Posterior cingulate gyrus (tissue), 11 donors: ENCODE measurements at regions not wholly inside any gene's neighbourhood (a gene's known extent, or its start where the extent isn't known, plus 50 kb on each side); places are given as distances from the start of the nearest gene placed in this dataset.

Experiments
- DNase-seq, 10 donors: peaks; one replicate each; pipeline versions ENCODE4 v3.0.0 to v3.0.0-alpha.2; 2020 to 2021; ENCODE audit warnings: mixed read lengths in 3 of 10
- intact Hi-C: fragments of 100-400 bp; cut with DNase I; formaldehyde crosslinking; loops from one replicate; pipeline ENCODE4 v1.15.1; 2023

DNA sequence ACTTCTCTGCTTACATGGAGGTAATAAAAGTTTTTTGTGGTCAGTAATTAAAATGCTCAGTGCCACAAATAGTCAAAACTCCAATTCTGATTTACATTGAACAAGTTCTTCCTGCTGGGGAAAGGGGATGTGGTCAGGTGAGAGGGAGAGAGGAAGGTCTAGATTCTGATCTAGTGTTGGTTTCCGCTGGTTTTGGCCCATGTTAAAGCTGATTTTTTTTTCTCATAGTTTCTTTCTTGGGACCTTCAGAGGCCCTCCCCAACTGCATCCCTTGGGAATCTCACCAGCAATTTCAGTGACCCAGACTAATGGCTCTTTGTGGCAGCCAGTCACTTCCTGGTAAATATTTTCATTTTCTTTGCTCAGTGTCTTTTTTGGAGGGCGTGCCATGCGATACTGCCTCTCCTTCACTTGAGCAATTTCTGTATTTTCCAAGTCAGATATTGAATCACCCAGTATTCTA is 332.7 kb downstream of the RAPGEF2 start:
- intact Hi-C loops: no loop called here

GRCh38 chr4:159443975-159444374 is 341.1 kb downstream of the RAPGEF2 start:
- DNase-seq: no peak

More for the DNA sequence above, 332.7 kb downstream of the RAPGEF2 start:
- DNase-seq: no peak

DNA sequence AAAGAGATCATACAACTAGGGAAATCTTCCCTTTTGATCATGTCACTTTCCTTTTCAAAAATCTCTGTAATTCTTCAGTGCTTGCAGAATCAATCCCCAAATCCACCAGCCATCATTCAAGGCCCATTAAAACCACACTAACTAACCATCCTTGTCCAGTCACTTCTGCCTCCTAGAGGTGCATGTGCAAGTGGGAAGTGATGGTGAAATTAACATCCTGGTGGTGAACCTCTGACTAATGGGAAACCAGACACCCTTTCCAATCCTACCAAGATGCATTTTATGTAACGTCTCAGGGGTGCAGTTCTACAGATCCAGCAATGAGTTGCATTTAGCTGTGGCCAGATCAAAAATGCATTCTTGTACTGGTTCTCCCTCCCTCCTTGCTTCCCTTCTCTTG is 341.8 kb downstream of the RAPGEF2 start:
- no peak for DNase-seq
- intact Hi-C loops: loop anchor here (5.0 to 10.0 kb wide), 2 partner anchors 240 to 712 kb away; no protein-coding TSS in a partner anchor

More at GRCh38 chr4:159443975-159444374, 341.1 kb downstream of the RAPGEF2 start:
- intact Hi-C loops: loop anchor here (10.0 kb wide), 1 partner anchor 239 kb away; no protein-coding TSS in a partner anchor

- intact Hi-C loops: loop anchor here (5.0 to 10.0 kb wide), 2 partner anchors 241 to 713 kb away; no protein-coding TSS in a partner anchor
- DNase-seq: no peak
These were observed 342.8 kb downstream of the RAPGEF2 start for GRCh38 chr4:159445692-159446091.

GRCh38 chr4:159446266-159446976 is 343.5 kb downstream of the RAPGEF2 start:
- DNase-seq: peak in 8 of 10 donors; percentile 37 to 88 (median 40)
- intact Hi-C loops: loop anchor here (5.0 to 10.0 kb wide), 2 partner anchors 242 to 714 kb away; no protein-coding TSS in a partner anchor

- intact Hi-C loops: loop anchor here (5.0 to 10.0 kb wide), 2 partner anchors 242 to 715 kb away; no protein-coding TSS in a partner anchor
These were observed 344.4 kb downstream of the RAPGEF2 start for GRCh38 chr4:159447296-159447695.

GRCh38 chr4:159451006-159451405 is 348.1 kb downstream of the RAPGEF2 start:
- intact Hi-C loops: no loop called here
- no peak for DNase-seq

More at GRCh38 chr4:159447296-159447695, 344.4 kb downstream of the RAPGEF2 start:
- no peak for DNase-seq

DNA sequence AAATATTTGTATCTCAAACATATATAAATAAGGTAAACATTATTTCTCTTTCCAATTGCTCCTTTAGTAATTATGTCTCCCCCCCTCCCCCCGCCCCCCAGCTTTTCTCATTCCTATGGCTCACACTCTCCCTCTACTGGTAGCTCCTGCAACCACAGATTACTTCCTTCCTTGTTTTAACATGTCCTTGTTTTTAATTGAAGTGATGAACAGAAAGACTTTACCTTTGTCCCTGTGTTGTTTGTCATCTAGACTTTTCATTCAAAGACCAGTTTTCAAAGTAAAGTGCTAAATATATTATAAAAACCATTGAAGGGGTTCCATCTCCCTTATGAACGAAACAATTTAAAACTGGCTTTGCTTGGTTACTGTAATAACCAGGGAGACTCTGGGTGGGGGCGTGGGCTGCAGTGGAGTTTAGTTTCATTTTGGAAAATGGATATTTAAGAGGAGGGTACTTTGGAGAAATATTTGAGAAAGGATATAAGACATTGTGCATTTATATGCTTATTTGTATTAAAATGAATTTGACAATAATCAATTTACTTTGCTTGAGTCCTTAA is 352.9 kb downstream of the RAPGEF2 start:
- peak in 1 of 10 donors; percentile 12 for DNase-seq
- intact Hi-C loops: no loop called here

DNA sequence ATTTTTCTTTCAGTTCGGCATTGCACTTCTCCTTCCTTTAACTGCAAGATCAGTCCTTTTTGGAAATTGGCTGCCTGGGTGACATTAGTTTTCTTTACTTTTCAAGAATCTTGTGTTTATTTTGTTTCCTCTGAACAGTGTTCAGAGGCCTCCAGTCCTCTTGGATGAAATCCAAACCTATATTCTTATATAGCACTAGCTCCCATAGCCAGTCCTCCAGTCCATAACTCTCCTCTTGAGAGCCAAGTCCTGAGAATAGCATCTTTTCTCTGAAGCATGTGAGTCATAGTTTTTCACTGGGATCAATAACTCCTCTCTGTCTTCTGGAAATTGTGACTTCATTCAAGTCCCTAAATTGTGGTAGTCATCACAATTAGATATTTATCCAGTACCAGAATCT is 357.5 kb downstream of the RAPGEF2 start:
- intact Hi-C loops: no loop called here
- DNase-seq: no peak

GRCh38 chr4:159463235-159463634 is 360.4 kb downstream of the RAPGEF2 start:
- no peak for DNase-seq
- intact Hi-C loops: no loop called here

DNA sequence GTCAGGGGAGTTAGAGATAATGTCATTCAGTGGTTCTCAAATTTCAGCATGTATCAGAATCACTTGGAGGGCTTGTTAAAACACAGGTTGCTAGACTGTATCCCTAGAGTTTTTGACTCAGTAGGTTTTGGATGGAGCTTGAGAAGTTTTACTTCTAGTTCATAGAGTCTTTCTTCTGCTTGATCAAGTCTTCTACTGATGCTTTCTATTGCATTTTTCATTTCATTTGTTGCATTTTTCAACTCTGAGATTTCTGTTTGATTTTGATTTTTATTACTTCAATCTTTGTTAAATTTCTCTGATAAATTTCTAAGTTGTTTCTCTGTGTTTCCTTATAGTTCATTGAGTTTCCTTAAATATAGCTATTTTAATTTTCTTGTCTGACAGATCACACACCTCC is 361.4 kb downstream of the RAPGEF2 start:
- intact Hi-C loops: no loop called here
- DNase-seq: no peak

- intact Hi-C loops: no loop called here
- no peak for DNase-seq
These were observed 374.0 kb downstream of the RAPGEF2 start for GRCh38 chr4:159476886-159477285.

DNA sequence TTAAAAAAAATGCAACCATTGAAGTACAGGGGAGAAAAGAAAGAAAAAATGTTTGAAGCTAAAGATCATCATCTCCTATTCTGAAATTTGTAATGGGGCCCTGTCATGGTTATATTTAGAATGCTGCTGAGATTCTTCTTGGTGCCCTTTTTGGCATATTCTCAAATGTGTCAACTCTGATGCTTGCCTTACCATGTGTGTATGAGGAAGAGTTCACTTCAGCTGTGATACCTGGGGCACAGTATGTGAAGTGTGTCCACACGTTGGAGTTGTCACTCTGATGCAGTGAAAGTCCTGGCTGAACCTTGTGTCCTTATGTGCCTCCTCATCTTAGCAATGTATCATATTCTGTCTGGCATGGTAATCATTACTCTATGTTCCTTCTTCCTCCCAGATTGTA is 377.9 kb downstream of the RAPGEF2 start:
- intact Hi-C loops: no loop called here
- no peak for DNase-seq

DNA sequence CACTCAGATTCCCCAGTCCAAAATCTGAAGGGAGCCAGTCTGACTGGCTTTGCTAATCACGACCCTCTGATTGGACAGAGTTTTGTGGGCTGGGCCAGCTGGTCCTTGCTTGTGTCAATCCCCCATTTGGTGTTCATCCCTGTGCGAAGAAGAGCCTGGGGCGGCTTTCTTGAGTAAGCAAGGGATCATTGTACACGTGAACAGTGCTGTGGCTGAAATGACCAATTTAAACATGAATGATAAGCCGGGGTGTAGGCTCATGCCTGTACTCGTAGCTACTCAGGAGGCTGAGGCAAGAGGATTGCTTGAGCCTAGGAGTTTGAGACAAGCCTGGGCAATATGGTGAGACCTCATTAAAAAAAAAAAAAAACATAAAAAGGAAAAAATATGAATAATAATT is 379.1 kb downstream of the RAPGEF2 start:
- intact Hi-C loops: no loop called here
- DNase-seq: no peak

DNA sequence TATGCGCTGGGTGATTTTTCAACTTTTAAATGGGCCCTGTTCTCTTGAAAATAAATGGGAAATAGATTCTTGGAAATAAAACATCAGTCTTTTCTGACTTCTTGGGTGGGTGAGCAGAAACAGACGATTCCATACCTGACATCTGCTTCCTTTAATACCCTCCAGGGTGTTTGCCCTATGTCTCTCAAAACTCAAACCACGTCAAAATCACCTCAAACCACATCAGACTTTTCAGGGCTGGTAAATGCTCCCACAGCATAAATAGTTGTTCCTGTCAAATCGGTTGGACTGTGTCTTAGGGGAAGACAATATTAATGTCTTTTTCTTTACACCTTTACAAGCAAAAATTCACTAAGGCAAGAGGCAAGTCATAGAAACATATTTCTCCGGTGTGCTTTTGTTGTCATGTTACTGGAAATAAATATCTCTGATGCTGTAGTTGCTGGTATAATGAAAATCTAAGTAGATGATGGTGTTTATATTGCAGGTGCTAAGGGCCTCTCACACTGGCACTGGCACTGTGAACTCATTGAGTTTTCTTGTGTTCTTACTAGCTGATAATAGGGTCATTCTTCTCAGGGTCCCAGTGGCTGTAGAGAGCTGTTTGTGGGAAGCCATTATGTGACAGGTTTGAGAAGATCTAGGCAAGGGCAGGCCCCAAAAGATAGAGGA is 380.4 kb downstream of the RAPGEF2 start:
- intact Hi-C loops: no loop called here
- no peak for DNase-seq

- DNase-seq: no peak
These were observed 381.2 kb downstream of the RAPGEF2 start for GRCh38 chr4:159483782-159484741.

GRCh38 chr4:159484864-159485263 is 382.0 kb downstream of the RAPGEF2 start:
- no peak for DNase-seq
- intact Hi-C loops: no loop called here

More at GRCh38 chr4:159483782-159484741, 381.2 kb downstream of the RAPGEF2 start:
- intact Hi-C loops: no loop called here

GRCh38 chr4:159487284-159487747 is 384.4 kb downstream of the RAPGEF2 start:
- DNase-seq: peak in 8 of 10 donors; percentile 27 to 89 (median 45)
- intact Hi-C loops: no loop called here

DNA sequence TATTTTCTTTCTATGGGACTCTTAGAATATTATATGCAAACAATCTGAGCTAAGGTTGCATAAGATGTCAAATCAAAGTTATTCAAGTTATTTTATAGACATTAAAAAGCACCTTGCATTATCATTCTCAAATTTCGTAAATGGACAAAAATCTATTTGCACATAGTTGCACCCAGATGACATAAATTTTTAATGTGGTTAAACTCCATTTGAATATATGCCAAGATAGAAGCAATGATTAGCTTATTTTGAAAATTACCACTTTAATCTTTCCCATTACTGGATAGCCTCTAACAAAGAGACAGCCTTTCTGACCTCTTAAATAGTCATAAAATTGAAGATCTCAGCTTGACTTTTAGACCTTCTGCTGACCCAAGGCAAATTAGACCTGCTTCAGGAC is 386.8 kb downstream of the RAPGEF2 start:
- DNase-seq: no peak
- intact Hi-C loops: no loop called here
